Neural crest cell (in vitro differentiated cells): ENCODE measurements at regions not wholly inside any gene's neighbourhood (a gene's known extent, or its start where the extent isn't known, plus 50 kb on each side); places are given as distances from the start of the nearest gene placed in this dataset.
"Not testable (repeated sequence)": the region's sequence is repeated elsewhere in the genome, so short reads cannot be mapped to it uniquely, and the experiment has no call there.

Source experiments
- DNase-seq: peaks from one replicate; pipeline ENCODE4 v3.0.0; 2021; ENCODE audit warnings: low read depth, mixed read lengths, low spot score
- H3K27ac Mint-ChIP-seq: one replicate; pipeline ENCODE4 v1.8.0; 2021; ENCODE audit warnings: mild to moderate bottlenecking, mixed read lengths; ENCODE audit not compliant: unreplicated experiment
- H3K27me3 Mint-ChIP-seq: 2 replicates; pipeline ENCODE4 v1.8.0; 2021; ENCODE audit warnings: low read depth, mild to moderate bottlenecking, mixed read lengths
- H3K36me3 Mint-ChIP-seq: 2 replicates; pipeline ENCODE4 v1.8.0; 2021; ENCODE audit warnings: low read depth, mild to moderate bottlenecking, mixed read lengths
- H3K4me1 Mint-ChIP-seq: 2 replicates; pipeline ENCODE4 v1.8.0; 2021; ENCODE audit warnings: mixed read lengths
- H3K4me3 Mint-ChIP-seq: one replicate; pipeline ENCODE4 v1.8.0; 2021; ENCODE audit warnings: mild to moderate bottlenecking, mixed read lengths
- H3K9me3 Mint-ChIP-seq: 2 replicates; pipeline ENCODE4 v1.8.0; 2021; ENCODE audit warnings: mixed read lengths
- CTCF ChIP-seq: fragments of 200-600 bp; sonication (generic); conservative IDR thresholded peaks from 2 replicates; pipeline ENCODE4 v1.5.0; 2021; ENCODE audit warnings: antibody characterized with exemption, mild to moderate bottlenecking

- Mint-ChIP-seq H3K4me1 (no peaks in the 10 kb centered on the region), H3K27ac (no peak overlapping the region), H3K36me3 (no peaks in the 10 kb centered on the region), H3K4me3 (no peak overlapping the region), H3K9me3 (no peaks in the 10 kb centered on the region), H3K27me3 (no peaks in the 10 kb centered on the region)
- no peak for TF ChIP-seq CTCF
- no peak for DNase-seq
These were observed 193.0 kb upstream of the THRB start for GRCh38 chr3:24687671-24688070.

GRCh38 chr3:24688446-24689148 is 193.9 kb upstream of the THRB start:
- Mint-ChIP-seq H3K27ac (no peak overlapping the region), H3K27me3 (no peaks in the 10 kb centered on the region), H3K36me3 (no peaks in the 10 kb centered on the region), H3K4me3 (no peak overlapping the region), H3K9me3 (no peaks in the 10 kb centered on the region), H3K4me1 (no peaks in the 10 kb centered on the region)
- DNase-seq, result no peak
- TF ChIP-seq CTCF, result no peak

- TF ChIP-seq CTCF, result no peak
These were observed 194.7 kb upstream of the THRB start for GRCh38 chr3:24689353-24689752.

GRCh38 chr3:24690777-24691176 is 196.1 kb upstream of the THRB start:
- Mint-ChIP-seq H3K27me3 (no peaks in the 10 kb centered on the region), H3K4me3 (no peak overlapping the region), H3K27ac (no peak overlapping the region), H3K36me3 (peaks cover 2% of the 10 kb centered on the region), H3K4me1 (no peaks in the 10 kb centered on the region), H3K9me3 (peaks cover 2% of the 10 kb centered on the region)
- no peak for TF ChIP-seq CTCF
- DNase-seq, result no peak

More at GRCh38 chr3:24689353-24689752, 194.7 kb upstream of the THRB start:
- no peaks in the 10 kb centered on the region for H3K27me3 Mint-ChIP-seq
- H3K4me3 Mint-ChIP-seq, result no peak overlapping the region
- no peak for DNase-seq
- H3K27ac Mint-ChIP-seq, result no peak overlapping the region
- H3K9me3 Mint-ChIP-seq, result no peaks in the 10 kb centered on the region
- no peaks in the 10 kb centered on the region for H3K4me1 Mint-ChIP-seq
- H3K36me3 Mint-ChIP-seq, result no peaks in the 10 kb centered on the region

GRCh38 chr3:24699078-24699477 is 204.4 kb upstream of the THRB start:
- DNase-seq, H3K4me3 Mint-ChIP-seq, H3K27me3 Mint-ChIP-seq, H3K36me3 Mint-ChIP-seq, H3K27ac Mint-ChIP-seq, H3K4me1 Mint-ChIP-seq: not testable (repeated sequence)
- H3K9me3 Mint-ChIP-seq, result peaks cover 14% of the 10 kb centered on the region

- TF ChIP-seq CTCF, result no peak
- no peak for DNase-seq
- no peak overlapping the region for H3K4me3 Mint-ChIP-seq
- H3K9me3 Mint-ChIP-seq, result no peaks in the 10 kb centered on the region
- H3K4me1 Mint-ChIP-seq, result no peaks in the 10 kb centered on the region
- H3K27me3 Mint-ChIP-seq, result no peaks in the 10 kb centered on the region
- no peak overlapping the region for H3K27ac Mint-ChIP-seq
- no peaks in the 10 kb centered on the region for H3K36me3 Mint-ChIP-seq
These were observed 209.8 kb upstream of the THRB start for GRCh38 chr3:24704496-24704895.
